MCF 10A (cell line): ENCODE measurements at regions not wholly inside any gene's neighbourhood (a gene's known extent, or its start where the extent isn't known, plus 50 kb on each side); places are given as distances from the start of the nearest gene placed in this dataset.

Source experiments
- BruUV-seq: library from RNA; stranded (reverse); fragments of 400-500 nt; replicated peaks from 2 replicates; lab custom pipeline; 2021; lab: Mats Ljungman, UMichigan
- CTCF ChIA-PET: fragments of 300-600 bp; sonication (Branson Sonifier 250); formaldehyde crosslinking; extraction: SDS; loops from one replicate; lab custom pipeline; 2021; ENCODE audit warnings: antibody characterized with exemption, inconsistent platforms; lab: Yijun Ruan, JAX
- POLR2A ChIA-PET: fragments of 300-600, 350-650 bp; sonication (Branson Sonifier 250); formaldehyde crosslinking; extraction: SDS; loops from one replicate; lab custom pipeline; 2020; ENCODE audit warnings: antibody characterized with exemption, inconsistent platforms; lab: Yijun Ruan, JAX
- DNase-seq: peaks from one replicate; pipeline ENCODE4 v3.0.0-alpha.2; 2018; ENCODE audit not compliant: unreplicated experiment
- H3K27ac Mint-ChIP-seq: one replicate; pipeline ENCODE4 v1.8.0; 2022; ENCODE audit warnings: mild to moderate bottlenecking, low read depth, mixed read lengths; ENCODE audit not compliant: unreplicated experiment
- H3K27me3 Mint-ChIP-seq: one replicate; pipeline ENCODE4 v1.8.0; 2022; ENCODE audit warnings: mixed read lengths; ENCODE audit not compliant: insufficient read depth, unreplicated experiment
- H3K36me3 Mint-ChIP-seq: one replicate; pipeline ENCODE4 v1.8.0; 2022; ENCODE audit warnings: mild to moderate bottlenecking, moderate library complexity, mixed read lengths; ENCODE audit not compliant: insufficient read depth, unreplicated experiment
- H3K4me1 Mint-ChIP-seq: one replicate; pipeline ENCODE4 v1.8.0; 2022; ENCODE audit warnings: mixed read lengths; ENCODE audit not compliant: insufficient read depth, unreplicated experiment
- H3K4me3 Mint-ChIP-seq: one replicate; pipeline ENCODE4 v1.8.0; 2022; ENCODE audit warnings: mild to moderate bottlenecking, moderate library complexity, mixed read lengths; ENCODE audit not compliant: unreplicated experiment
- H3K9me3 Mint-ChIP-seq: one replicate; pipeline ENCODE4 v1.8.0; 2022; ENCODE audit warnings: mixed read lengths; ENCODE audit not compliant: unreplicated experiment
- intact Hi-C: fragments of 100-400 bp; cut with micrococcal nuclease; formaldehyde crosslinking; loops from 2 replicates; pipeline ENCODE4 v1.14.1; 2022
- TF ChIP-seq, protein P1 (sequence below): fragments of 200-600 bp; IDR thresholded peaks from one replicate; pipeline ENCODE4 v1.8.0; 2022; ENCODE audit warnings: antibody characterized with exemption, mild to moderate bottlenecking; ENCODE audit not compliant: unreplicated experiment

DNA sequence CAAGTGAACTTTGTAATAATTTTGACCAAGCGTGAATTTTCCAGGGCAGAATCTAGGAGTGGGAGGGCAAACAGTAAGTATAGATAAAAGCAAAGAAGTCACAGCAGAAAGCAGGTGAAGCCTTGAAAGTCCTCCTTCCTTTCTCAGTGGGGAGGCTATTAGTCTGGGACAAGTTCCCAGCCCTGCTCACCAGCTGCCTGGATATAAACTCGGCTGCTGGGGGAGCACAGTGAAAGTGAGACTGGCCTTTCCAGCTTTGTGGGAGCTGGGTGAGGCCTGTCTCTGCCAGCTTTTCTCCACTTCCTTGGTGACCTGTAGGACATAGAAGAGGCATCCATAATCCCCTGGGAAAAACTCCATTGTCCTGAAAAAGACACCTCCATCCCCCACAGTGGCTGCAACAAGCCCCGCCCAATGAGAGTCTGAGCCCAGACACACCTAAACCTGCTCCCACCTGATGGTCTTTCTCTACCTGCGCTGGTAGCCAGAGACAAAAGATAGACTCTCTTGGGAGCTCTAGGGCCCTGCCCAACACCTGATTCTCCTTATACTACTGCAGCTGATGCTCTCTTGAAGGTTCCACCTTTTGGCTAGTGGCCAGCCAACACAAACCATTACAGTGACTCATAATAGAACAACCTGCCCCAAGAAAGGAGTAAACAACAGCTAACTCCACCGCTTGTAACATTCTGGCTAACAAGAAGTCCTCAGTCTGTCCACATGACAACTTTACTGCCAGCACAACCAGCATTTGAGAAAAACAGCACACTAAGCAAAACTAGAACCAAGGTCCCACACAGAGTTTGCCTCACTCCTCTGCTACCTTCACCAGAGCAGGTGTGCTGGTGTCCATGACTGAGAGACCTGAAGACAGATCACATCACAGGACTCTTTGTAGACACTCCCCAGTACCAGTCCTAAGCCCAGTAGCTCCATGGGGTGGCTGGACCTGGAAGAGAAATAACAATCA is 252.2 kb upstream of the SLITRK6 start:
- Mint-ChIP-seq H3K36me3 (no peaks in the 10 kb centered on the region), H3K27ac (peak overlapping the region; percentile 90), H3K9me3 (peaks cover 15% of the 10 kb centered on the region), H3K27me3 (no peaks in the 10 kb centered on the region), H3K4me3 (no peak overlapping the region), H3K4me1 (peaks cover 12% of the 10 kb centered on the region)
- peak; percentile 90 for DNase-seq
- intact Hi-C loops = no loop called here
- TF ChIP-seq, protein P1, sequence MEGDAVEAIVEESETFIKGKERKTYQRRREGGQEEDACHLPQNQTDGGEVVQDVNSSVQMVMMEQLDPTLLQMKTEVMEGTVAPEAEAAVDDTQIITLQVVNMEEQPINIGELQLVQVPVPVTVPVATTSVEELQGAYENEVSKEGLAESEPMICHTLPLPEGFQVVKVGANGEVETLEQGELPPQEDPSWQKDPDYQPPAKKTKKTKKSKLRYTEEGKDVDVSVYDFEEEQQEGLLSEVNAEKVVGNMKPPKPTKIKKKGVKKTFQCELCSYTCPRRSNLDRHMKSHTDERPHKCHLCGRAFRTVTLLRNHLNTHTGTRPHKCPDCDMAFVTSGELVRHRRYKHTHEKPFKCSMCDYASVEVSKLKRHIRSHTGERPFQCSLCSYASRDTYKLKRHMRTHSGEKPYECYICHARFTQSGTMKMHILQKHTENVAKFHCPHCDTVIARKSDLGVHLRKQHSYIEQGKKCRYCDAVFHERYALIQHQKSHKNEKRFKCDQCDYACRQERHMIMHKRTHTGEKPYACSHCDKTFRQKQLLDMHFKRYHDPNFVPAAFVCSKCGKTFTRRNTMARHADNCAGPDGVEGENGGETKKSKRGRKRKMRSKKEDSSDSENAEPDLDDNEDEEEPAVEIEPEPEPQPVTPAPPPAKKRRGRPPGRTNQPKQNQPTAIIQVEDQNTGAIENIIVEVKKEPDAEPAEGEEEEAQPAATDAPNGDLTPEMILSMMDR = no peak
- CTCF ChIA-PET = interaction anchor here (0.6 to 1.4 kb wide), 2 partner anchors 81 to 1987 kb away, joined by 3 read pairs; no protein-coding TSS in a partner anchor
- POLR2A ChIA-PET = interaction anchor here (0.7 kb wide), 3 partner anchors 22 to 231 kb away, joined by 3 read pairs; no protein-coding TSS in a partner anchor
- BruUV-seq = no TSS peak

DNA sequence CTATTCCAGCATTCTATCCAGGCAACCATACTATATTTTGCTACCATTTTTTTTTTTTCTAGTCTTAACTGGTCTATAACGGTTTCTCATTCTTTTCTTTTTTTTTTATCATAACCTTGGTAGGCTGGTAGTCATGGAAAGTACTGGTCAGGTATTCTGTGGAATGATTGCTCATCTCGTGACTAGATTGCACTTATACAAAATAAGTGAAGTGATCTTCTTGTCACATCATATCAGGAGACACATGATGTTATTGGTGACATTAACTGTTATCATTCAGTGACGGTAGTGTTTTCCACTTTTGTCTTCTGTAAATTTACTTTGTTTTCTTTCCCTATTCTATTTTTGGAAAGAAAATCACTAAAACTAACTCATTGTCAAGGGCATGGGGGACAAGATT is 239.3 kb upstream of the SLITRK6 start:
- TF ChIP-seq, protein P1 = no peak
- Mint-ChIP-seq H3K4me1 (no peaks in the 10 kb centered on the region), H3K27me3 (no peaks in the 10 kb centered on the region), H3K27ac (no peak overlapping the region), H3K36me3 (no peaks in the 10 kb centered on the region), H3K9me3 (no peaks in the 10 kb centered on the region), H3K4me3 (no peak overlapping the region)
- CTCF ChIA-PET = no interaction called here
- POLR2A ChIA-PET = no interaction called here
- BruUV-seq = no TSS peak
- DNase-seq = no peak
- intact Hi-C loops = no loop called here

DNA sequence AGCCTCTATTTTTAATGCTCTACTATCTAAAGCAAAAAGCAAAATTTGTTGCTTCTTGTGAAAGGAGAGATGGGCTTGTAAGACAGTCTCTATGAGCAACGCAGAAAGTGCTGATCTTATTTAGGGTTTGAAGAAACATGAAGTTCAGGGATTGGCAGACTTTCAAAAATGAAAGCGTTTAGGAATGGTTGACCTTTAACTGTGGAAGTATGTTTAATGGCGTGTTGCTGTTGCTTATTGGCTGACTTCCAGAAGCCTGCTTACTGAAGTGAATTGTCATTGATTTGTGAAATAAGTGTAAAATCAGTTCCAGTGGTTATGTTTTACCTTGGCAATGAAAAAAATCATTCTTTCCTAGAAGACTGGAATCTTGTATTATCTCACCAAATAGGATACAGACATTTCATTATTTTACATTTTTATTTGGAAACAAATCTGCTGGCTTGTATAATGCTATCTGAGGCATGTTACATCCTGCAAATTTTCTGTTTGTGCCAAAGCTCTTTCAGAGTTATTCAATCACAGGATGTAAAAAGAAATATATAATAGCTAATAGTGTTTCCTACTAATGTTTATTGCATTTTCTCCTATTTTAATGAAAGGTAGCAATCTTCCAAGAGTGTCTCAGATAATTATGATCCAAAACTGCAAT is 221.3 kb upstream of the SLITRK6 start:
- H3K27me3 Mint-ChIP-seq = no peaks in the 10 kb centered on the region
- intact Hi-C loops = no loop called here
- ChIA-PET CTCF (no interaction called here), POLR2A (no interaction called here)
- H3K4me1 Mint-ChIP-seq = no peaks in the 10 kb centered on the region
- H3K9me3 Mint-ChIP-seq = no peaks in the 10 kb centered on the region
- DNase-seq = peak; percentile 73
- H3K36me3 Mint-ChIP-seq = no peaks in the 10 kb centered on the region
- H3K27ac Mint-ChIP-seq = peak overlapping the region; percentile 54
- BruUV-seq = no TSS peak
- no peak overlapping the region for H3K4me3 Mint-ChIP-seq
- TF ChIP-seq, protein P1 = no peak

DNA sequence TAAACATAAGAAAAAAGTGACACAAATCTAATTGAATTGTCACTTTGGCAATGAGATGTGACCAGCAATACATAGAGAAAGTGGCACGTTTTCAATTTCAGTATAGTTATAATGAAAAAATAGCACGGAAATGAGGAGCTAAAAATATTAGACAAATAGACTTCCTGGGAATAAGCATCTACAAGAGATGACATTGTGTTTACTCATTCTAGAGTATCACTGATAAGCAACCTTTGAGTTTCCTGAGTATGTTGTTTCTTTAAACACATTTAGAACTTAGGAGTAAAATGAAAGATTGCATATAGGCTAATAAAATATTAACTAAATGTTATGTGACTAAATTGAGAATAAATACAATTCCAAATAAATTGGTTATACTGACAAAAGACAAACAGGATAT is 207.1 kb upstream of the SLITRK6 start:
- TF ChIP-seq, protein P1 = no peak
- Mint-ChIP-seq H3K9me3 (no peaks in the 10 kb centered on the region), H3K27me3 (no peaks in the 10 kb centered on the region), H3K4me1 (no peaks in the 10 kb centered on the region), H3K27ac (no peak overlapping the region), H3K4me3 (no peak overlapping the region), H3K36me3 (no peaks in the 10 kb centered on the region)
- no peak for DNase-seq
- intact Hi-C loops = no loop called here
- BruUV-seq = no TSS peak
- ChIA-PET CTCF (no interaction called here), POLR2A (no interaction called here)
